ENCODE measurements at regions not wholly inside any gene's neighbourhood (a gene's known extent, or its start where the extent isn't known, plus 50 kb on each side); places are given as distances from the start of the nearest gene placed in this dataset.
"Not testable (repeated sequence)": the region's sequence is repeated elsewhere in the genome, so short reads cannot be mapped to it uniquely, and the experiment has no call there.

GRCh38 chr5:166881802-166882201, 1409.6 kb upstream of the WWC1 start:
- no peak for DNase-seq

DNA sequence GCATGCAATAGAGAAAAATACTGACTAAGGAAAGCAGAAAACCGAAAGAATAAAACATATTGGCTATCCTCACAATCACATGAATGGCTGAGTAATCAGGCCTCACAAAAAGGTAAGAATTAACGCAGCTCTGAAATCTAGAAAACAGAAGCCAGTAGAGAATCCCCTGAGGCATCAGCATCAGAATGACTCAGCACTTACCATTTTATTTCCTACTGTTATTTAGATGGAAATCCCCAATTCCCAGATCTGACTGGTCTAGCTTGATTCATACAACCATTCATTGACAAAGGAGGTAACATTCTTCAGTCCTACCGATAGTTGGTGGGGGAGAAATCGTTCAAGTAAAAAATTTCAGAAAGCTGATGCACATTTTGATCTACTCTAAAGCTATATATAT, 1408.4 kb upstream of the WWC1 start:
- DNase-seq = no peak

- DNase-seq = no peak
These were observed 1393.3 kb upstream of the WWC1 start for GRCh38 chr5:166898166-166898565.

- DNase-seq = no peak
These were observed 1392.1 kb upstream of the WWC1 start for GRCh38 chr5:166899343-166899742.

DNA sequence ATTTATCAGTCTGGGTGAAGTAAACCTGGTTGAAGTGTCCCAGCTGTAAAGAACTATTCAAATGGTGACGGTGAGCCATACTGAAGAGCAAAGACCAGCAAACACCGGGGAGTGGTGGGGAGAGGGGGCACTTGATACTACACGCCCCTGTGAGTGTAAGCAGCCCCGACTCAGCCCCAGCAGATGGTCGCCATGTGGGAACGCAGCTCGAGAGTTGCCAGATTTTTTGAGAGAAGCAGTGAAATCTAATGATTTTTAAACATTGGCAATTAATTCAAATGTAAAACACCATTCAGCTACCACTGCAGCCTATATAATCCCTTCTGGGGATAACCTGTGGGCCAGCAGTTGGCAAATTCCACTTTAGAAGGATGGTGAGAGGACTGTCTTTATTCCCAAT, 1386.9 kb upstream of the WWC1 start:
- DNase-seq = no peak

DNA sequence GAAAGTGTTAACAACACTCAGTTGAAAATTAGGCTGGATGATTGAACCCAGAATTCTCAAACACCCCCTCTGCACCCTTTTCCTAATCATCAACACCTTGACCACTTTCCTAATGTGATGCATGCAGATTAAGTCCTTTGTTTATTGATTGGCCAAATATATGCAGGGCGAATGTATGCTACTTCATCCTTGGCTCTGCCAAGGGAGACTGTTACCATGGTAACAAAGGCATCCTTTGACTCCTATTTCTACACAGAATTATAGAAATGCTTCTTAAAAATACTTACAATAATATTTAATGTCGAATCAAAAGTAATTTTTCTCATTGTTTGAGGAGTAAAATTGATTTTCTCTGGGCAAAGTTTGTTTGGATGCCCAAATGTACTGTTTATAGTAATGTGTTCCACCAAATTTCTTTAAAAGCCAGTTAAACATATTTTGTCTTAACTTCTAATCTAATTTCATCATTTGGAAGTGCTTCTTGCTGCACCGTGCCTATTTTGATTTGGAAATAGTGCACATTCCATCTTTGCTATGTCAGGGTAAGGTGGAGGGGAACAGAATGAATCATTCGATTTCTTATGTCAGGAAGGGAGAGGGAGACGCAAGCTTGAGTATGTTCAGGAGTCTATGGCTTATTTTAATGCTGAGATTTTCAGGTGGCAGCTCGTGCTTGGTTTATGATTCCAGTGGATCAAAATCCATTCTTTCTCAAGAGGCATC, 1384.3 kb upstream of the WWC1 start:
- no peak for DNase-seq

- no peak for DNase-seq
These were observed 1382.4 kb upstream of the WWC1 start for GRCh38 chr5:166909040-166909439.

GRCh38 chr5:166909926-166910325, 1381.5 kb upstream of the WWC1 start:
- no peak for DNase-seq

DNA sequence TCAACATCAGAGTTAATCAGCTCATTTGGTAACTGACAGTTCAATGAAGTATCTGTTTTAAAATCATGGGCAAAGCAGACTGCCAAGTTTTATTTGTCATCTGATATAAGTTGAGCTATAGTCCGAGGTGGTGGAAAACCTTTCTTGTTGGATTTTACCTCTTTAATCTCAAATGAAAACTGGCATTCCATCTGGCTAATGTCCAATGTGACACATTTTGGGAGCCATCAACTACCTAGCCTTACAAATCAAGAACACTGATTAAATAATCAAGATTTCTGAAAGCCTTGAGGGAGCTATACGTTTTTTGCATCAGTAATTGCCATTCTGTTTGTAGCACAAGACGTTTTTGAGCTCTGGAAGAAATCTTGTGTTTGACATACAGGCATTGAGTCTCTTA, 1380.5 kb upstream of the WWC1 start:
- no peak for DNase-seq

DNA sequence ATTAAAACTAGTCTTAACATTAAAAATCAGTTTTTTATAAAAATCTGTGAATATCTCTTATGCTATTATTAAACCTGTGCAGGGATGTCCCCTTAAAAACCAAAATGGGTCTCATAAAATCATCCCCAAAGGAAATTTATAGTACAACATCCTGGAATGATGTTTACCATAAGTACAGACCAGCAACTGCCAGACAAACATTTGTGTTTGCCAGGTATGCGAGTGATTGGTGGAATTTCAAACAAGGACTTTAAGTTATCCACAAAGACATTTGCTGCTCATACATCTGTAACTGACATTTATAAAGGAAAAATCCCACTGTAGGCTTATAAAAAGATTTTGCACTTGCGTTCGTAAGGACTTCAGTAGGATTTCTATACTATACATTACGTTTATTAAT, 1375.4 kb upstream of the WWC1 start:
- no peak for DNase-seq

GRCh38 chr5:166926138-166926537, 1365.3 kb upstream of the WWC1 start:
- DNase-seq = no peak

DNA sequence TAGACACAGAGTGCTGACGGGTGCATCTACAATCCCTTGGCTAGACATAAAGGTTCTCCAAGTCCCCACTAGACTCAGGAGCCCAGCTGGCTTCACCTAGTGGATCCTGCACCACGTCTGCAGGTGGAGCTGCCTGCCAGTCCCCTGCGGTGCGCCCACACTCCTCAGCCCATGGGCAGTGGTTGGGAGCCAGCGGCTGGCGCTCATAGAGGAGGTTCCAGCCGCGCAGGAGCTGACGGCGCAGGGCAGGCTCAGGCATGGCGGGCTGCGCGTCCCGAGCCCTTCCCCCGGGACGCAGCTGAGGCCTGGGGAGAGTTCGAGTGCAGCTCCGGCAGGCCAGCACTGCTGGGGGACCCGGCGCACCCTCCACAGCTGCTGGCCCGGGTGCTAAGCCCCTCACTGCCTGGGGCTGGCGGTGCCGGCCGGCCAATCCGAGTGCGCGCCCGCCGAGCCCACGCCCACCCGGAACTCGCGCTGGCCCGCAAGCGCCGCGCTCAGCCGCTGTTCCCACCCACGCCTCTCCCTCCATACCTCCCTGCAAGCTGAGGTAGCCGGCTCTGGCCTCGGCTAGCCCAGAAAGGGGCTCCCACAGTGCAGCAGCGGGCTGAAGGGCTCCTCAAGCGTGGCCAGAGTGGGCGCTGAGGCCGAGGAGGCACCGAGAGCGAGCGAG, 1364.5 kb upstream of the WWC1 start:
- DNase-seq = not testable (repeated sequence)

- no peak for DNase-seq
These were observed 1355.1 kb upstream of the WWC1 start for GRCh38 chr5:166936351-166936750.

DNA sequence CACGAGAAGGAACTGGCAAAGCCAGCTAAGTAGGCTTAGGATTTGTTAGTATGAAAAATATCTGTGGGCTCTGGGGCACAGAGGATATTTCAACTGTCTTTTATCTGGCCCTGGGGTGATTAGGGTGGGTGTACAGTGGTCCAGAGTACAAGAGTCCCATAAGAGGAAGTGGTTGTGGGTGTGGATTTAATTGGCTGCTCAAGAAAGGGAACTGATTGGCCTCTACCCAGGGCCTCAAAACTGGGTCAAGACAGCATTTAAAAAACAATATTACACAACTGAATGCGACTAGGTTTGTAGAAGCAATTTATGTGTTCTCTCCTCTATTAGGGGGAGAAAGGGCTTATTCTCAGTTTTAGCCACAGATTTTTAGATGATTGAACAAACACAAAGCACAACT, 1353.4 kb upstream of the WWC1 start:
- DNase-seq = no peak

GRCh38 chr5:166942948-166943347, 1348.5 kb upstream of the WWC1 start:
- no peak for DNase-seq

- DNase-seq = no peak
These were observed 1344.4 kb upstream of the WWC1 start for GRCh38 chr5:166947045-166947444.

DNA sequence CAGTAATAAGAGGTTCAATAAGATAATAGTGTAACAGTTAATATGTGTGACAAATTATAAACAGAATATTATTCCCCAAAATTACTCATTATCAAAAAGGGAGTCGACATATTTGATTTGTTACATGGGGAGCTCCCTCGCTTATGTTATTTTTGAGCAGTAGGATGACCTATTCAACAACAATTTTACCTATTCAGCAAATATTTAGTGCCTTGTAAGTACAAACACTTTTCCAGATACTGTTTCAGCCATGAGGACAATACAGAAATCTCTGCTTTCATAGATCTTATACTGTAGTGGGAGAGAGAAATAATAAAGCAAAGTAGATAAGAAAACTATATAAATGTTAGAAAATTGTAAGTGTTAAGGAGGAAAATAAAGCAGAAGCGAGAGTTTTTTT, 1342.8 kb upstream of the WWC1 start:
- no peak for DNase-seq

GRCh38 chr5:166952048-166952447, 1339.4 kb upstream of the WWC1 start:
- no peak for DNase-seq

- DNase-seq = no peak
These were observed 1333.7 kb upstream of the WWC1 start for GRCh38 chr5:166957782-166958181.

- DNase-seq = no peak
These were observed 1331.7 kb upstream of the WWC1 start for GRCh38 chr5:166959766-166960165.

DNA sequence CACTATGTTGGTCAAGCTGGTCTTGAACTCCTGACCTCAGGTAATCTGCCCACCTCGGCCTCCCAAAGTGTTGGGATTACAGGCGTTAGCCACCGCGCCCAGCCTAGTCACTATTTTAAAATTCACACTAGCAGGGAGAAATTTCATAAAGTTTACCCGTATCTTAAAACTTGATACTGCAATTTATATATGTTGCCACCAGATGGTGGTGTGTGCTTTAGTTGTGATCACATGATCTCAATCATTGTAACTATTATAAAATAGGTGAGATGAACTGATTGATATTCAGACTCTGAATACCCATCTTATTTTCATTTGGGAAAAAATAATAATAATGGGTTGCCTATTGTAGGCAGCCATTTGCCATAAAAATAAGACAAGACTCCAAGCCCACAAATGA, 1330.4 kb upstream of the WWC1 start:
- DNase-seq = no peak

- DNase-seq = no peak
These were observed 1329.5 kb upstream of the WWC1 start for GRCh38 chr5:166961913-166962312.

DNA sequence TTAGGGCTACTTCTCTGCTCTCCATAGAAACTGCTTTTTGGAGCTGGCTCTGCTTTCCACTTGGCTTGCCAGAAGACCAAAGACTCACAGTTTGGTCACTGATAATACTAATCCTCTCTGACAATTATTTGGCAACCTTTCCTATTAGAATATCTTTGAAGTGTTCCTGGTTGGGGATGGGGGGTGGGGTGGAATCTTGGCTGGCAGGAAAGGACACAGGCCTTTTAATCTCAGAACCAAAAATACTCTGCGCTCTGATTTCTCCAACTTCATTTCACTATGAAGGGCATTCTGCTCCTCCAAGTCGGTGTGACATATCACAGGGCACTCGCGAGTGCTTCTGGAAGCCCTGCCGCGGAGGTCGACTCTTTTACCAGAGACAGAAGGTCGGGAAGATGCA, 1329.0 kb upstream of the WWC1 start:
- DNase-seq = no peak

- DNase-seq = no peak
These were observed 1327.8 kb upstream of the WWC1 start for GRCh38 chr5:166963596-166963995.

- DNase-seq = no peak
These were observed 1313.5 kb upstream of the WWC1 start for GRCh38 chr5:166977911-166978422.
